Left forelimb (tissue), 1 donor: ENCODE measurements at regions not wholly inside any gene's neighbourhood (a gene's known extent, or its start where the extent isn't known, plus 50 kb on each side); places are given as distances from the start of the nearest gene placed in this dataset.

Source experiments
- DNase-seq: peaks from one replicate; pipeline ENCODE4 v3.0.0-alpha.2; 2018; ENCODE audit warnings: low spot score

DNA sequence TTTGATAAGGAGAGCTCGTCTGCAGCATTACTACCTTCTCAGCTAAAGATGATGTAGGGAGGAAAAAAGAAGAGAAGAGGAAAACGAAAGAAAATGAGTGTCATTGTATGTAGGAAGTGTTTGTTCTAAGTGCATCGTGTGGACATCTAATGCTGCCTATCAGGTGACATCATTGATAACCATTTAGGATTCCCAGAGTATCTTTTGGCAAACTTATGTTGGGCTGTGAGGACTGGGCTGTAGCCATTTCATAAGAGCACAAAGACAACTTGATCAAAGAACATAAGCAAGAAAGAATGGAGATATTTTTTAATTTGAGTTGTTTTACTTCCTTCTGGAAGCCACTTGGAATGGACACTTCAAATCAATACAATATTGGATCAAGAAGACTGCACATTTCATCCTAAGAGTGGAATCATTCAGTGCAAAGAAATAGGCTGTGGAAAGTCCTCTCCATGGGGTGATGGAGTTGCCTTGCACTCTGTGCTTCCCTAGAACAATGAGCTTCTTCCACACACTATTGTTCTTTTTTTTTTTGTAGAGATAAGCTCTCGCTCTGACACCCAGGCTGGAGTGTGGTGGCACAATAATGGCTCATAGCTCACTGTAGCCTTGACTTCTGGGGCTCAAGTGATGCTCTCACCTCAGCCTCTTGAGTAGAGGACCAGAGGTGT, 52.4 kb upstream of the UBL3 start:
- no peak for DNase-seq

- no peak for DNase-seq
These were observed 51.6 kb upstream of the UBL3 start for GRCh38 chr13:29901710-29902631.
